CD4-positive, alpha-beta memory T cell (primary cell): ENCODE measurements at regions not wholly inside any gene's neighbourhood (a gene's known extent, or its start where the extent isn't known, plus 50 kb on each side); places are given as distances from the start of the nearest gene placed in this dataset.
A peak's percentile ranks its signal among the peaks of the same experiment; 100 is the strongest.

Experiments
- CTCF ChIA-PET: fragments of 350-600 bp; sonication (Branson Sonifier 250); formaldehyde crosslinking; loops from one replicate; lab custom pipeline; 2021; ENCODE audit warnings: inconsistent platforms; ENCODE audit not compliant: partially characterized antibody; lab: Charles Lee
- POLR2A ChIA-PET: fragments of 350-600 bp; sonication (Branson Sonifier 250); formaldehyde crosslinking; loops from one replicate; lab custom pipeline; 2021; ENCODE audit not compliant: partially characterized antibody; lab: Charles Lee
- DNase-seq, 5 donors: peaks; one replicate each; pipeline versions ENCODE4 v3.0.0 to v3.0.0-alpha.2; 2020 to 2022; ENCODE audit warnings: mixed read lengths in 1 of 5
- H3K27ac ChIP-seq: one replicate; pipeline ENCODE4 v1.7.0; 2013; ENCODE audit warnings: low read depth, low read length
- H3K27me3 ChIP-seq: 2 replicates; pipeline ENCODE4 v1.7.0; 2013; ENCODE audit warnings: mild to moderate bottlenecking, low read length, moderate library complexity; ENCODE audit not compliant: insufficient read depth
- H3K36me3 ChIP-seq: 2 replicates; pipeline ENCODE4 v1.7.0; 2013; ENCODE audit warnings: mild to moderate bottlenecking, low read length, moderate library complexity; ENCODE audit not compliant: insufficient read depth
- H3K4me1 ChIP-seq: 2 replicates; pipeline ENCODE4 v1.7.0; 2013; ENCODE audit warnings: mild to moderate bottlenecking, low read length, moderate library complexity; ENCODE audit not compliant: insufficient read depth
- H3K4me3 ChIP-seq, 2 donors: one replicate each; pipeline ENCODE4 v1.7.0; 2013; ENCODE audit warnings: low read length in 2 of 2, mild to moderate bottlenecking in 1 of 2
- H3K9me3 ChIP-seq, 2 donors: one replicate each; pipeline ENCODE4 v1.7.0; 2013; ENCODE audit warnings: low read length in 2 of 2, control low read depth in 1 of 2; ENCODE audit not compliant: control insufficient read depth in 1 of 2
- H3K27ac Mint-ChIP-seq, 7 donors: one replicate each; pipeline ENCODE4 v1.8.0; 2020 to 2021; ENCODE audit warnings: mixed read lengths in 7 of 7, mild to moderate bottlenecking in 6 of 7, inconsistent platforms in 3 of 7, moderate library complexity in 3 of 7
- H3K27me3 Mint-ChIP-seq, 2 donors: one replicate each; pipeline ENCODE4 v1.8.0; 2020 to 2021; ENCODE audit warnings: mixed read lengths in 2 of 2
- H3K36me3 Mint-ChIP-seq, 2 donors: one replicate each; pipeline ENCODE4 v1.8.0; 2020 to 2021; ENCODE audit warnings: mixed read lengths in 2 of 2, inconsistent platforms in 1 of 2, mild to moderate bottlenecking in 1 of 2
- H3K4me1 Mint-ChIP-seq, 4 donors: one replicate each; pipeline ENCODE4 v1.8.0; 2020 to 2021; ENCODE audit warnings: mixed read lengths in 4 of 4, mild to moderate bottlenecking in 1 of 4
- H3K4me3 Mint-ChIP-seq, 8 donors: one replicate each; pipeline ENCODE4 v1.8.0; 2020 to 2021; ENCODE audit warnings: mixed read lengths in 8 of 8, mild to moderate bottlenecking in 7 of 8, moderate library complexity in 6 of 8, inconsistent platforms in 3 of 8
- H3K9me3 Mint-ChIP-seq, 8 donors: one replicate each; pipeline ENCODE4 v1.8.0; 2020 to 2021; ENCODE audit warnings: mixed read lengths in 8 of 8, mild to moderate bottlenecking in 5 of 8, inconsistent platforms in 3 of 8, moderate library complexity in 1 of 8
- intact Hi-C: fragments of 100-400 bp; cut with micrococcal nuclease; formaldehyde crosslinking; loops from one replicate; pipeline ENCODE4 v1.15.1; 2023

GRCh38 chr21:32834916-32835235, 63.3 kb upstream of the PAXBP1 start:
- ChIA-PET POLR2A (no interaction called here), CTCF (interaction anchor here (1.3 to 6.1 kb wide), 3 partner anchors 9 to 362 kb away, joined by 4 to 65 read pairs (median 14); no protein-coding TSS in a partner anchor)
- Histone ChIP-seq H3K4me1 (no peaks in the 10 kb centered on the region), H3K36me3 (no peaks in the 10 kb centered on the region), H3K27me3 (no peaks in the 10 kb centered on the region), H3K27ac (no peak overlapping the region), H3K9me3 (no peaks in the 10 kb centered on the region), H3K4me3 (no peak overlapping the region)
- DNase-seq, result no peak
- H3K27me3 Mint-ChIP-seq, result peaks cover 2 to 3% of the 10 kb centered on the region in 2 donors
- H3K9me3 Mint-ChIP-seq, result peaks cover 0 to 24% (median 15%) of the 10 kb centered on the region in 8 donors
- H3K4me1 Mint-ChIP-seq, result no peaks in the 10 kb centered on the region
- H3K36me3 Mint-ChIP-seq, result no peaks in the 10 kb centered on the region
- intact Hi-C loops, result loop anchor here (2.0 to 10.0 kb wide), 4 partner anchors 80 to 612 kb away; no protein-coding TSS in a partner anchor
- no peak overlapping the region for H3K4me3 Mint-ChIP-seq
- H3K27ac Mint-ChIP-seq, result no peak overlapping the region

DNA sequence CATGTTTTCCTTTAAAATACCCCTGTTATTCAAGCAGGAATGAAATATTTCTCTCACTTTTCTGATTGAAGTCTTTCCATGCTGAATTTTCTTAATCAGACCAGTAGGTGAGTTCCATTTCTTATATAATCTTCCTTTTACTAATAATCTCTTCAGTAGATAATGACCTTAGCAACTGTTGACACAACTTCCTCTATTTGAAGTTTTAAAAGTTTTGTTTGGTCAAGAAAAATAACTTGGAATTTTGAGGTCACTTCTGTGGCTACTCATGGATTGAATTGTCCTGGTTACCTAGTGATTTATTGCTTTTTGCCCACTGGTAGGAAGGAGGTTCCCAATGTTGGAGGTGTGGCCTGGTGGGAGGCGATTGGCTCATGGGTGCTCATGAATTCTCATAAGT, 70.6 kb upstream of the PAXBP1 start:
- H3K27me3 Mint-ChIP-seq, result peaks cover 1 to 5% of the 10 kb centered on the region in 2 donors

GRCh38 chr21:32843561-32843960, 72.0 kb upstream of the PAXBP1 start:
- Histone ChIP-seq H3K27ac (no peak overlapping the region), H3K4me1 (no peaks in the 10 kb centered on the region), H3K27me3 (no peaks in the 10 kb centered on the region), H3K36me3 (no peaks in the 10 kb centered on the region), H3K9me3 (no peaks in the 10 kb centered on the region), H3K4me3 (no peak overlapping the region)
- CTCF ChIA-PET, result interaction anchor here (1.4 kb wide), 1 partner anchor 101 kb away, joined by 3 read pairs; no protein-coding TSS in a partner anchor
- DNase-seq, result no peak
- intact Hi-C loops, result no loop called here
- no peaks in the 10 kb centered on the region for H3K4me1 Mint-ChIP-seq
- H3K27ac Mint-ChIP-seq, result no peak overlapping the region
- no peak overlapping the region for H3K4me3 Mint-ChIP-seq
- H3K36me3 Mint-ChIP-seq, result no peaks in the 10 kb centered on the region
- no peaks in the 10 kb centered on the region for H3K9me3 Mint-ChIP-seq
- POLR2A ChIA-PET, result no interaction called here
- peaks cover 1 to 10% of the 10 kb centered on the region in 2 donors for H3K27me3 Mint-ChIP-seq

More for the DNA sequence above, 70.6 kb upstream of the PAXBP1 start:
- H3K27ac ChIP-seq, result no peak overlapping the region
- no peak overlapping the region for H3K4me3 ChIP-seq
- no peak for DNase-seq
- peaks cover 0 to 6% (median 5%) of the 10 kb centered on the region in 8 donors for H3K9me3 Mint-ChIP-seq
- H3K27me3 ChIP-seq, result no peaks in the 10 kb centered on the region
- ChIA-PET POLR2A (no interaction called here), CTCF (no interaction called here)
- H3K4me3 Mint-ChIP-seq, result no peak overlapping the region
- H3K27ac Mint-ChIP-seq, result no peak overlapping the region
- H3K4me1 Mint-ChIP-seq, result no peaks in the 10 kb centered on the region
- H3K4me1 ChIP-seq, result no peaks in the 10 kb centered on the region
- no peaks in the 10 kb centered on the region for H3K9me3 ChIP-seq
- intact Hi-C loops, result no loop called here
- H3K36me3 ChIP-seq, result no peaks in the 10 kb centered on the region
- no peaks in the 10 kb centered on the region for H3K36me3 Mint-ChIP-seq

GRCh38 chr21:32844076-32844475, 72.5 kb upstream of the PAXBP1 start:
- Mint-ChIP-seq H3K4me1 (no peaks in the 10 kb centered on the region), H3K36me3 (no peaks in the 10 kb centered on the region), H3K4me3 (no peak overlapping the region), H3K27ac (peak overlapping the region in 1 of 7 donors; percentile 18), H3K9me3 (no peaks in the 10 kb centered on the region), H3K27me3 (peaks cover 1 to 12% of the 10 kb centered on the region in 2 donors)
- Histone ChIP-seq H3K9me3 (no peaks in the 10 kb centered on the region), H3K36me3 (no peaks in the 10 kb centered on the region), H3K4me1 (no peaks in the 10 kb centered on the region), H3K4me3 (no peak overlapping the region), H3K27ac (no peak overlapping the region), H3K27me3 (no peaks in the 10 kb centered on the region)
- intact Hi-C loops, result no loop called here
- POLR2A ChIA-PET, result no interaction called here
- CTCF ChIA-PET, result interaction anchor here (1.1 to 1.4 kb wide), 2 partner anchors 101 to 353 kb away, joined by 3 read pairs; no protein-coding TSS in a partner anchor
- DNase-seq, result no peak

DNA sequence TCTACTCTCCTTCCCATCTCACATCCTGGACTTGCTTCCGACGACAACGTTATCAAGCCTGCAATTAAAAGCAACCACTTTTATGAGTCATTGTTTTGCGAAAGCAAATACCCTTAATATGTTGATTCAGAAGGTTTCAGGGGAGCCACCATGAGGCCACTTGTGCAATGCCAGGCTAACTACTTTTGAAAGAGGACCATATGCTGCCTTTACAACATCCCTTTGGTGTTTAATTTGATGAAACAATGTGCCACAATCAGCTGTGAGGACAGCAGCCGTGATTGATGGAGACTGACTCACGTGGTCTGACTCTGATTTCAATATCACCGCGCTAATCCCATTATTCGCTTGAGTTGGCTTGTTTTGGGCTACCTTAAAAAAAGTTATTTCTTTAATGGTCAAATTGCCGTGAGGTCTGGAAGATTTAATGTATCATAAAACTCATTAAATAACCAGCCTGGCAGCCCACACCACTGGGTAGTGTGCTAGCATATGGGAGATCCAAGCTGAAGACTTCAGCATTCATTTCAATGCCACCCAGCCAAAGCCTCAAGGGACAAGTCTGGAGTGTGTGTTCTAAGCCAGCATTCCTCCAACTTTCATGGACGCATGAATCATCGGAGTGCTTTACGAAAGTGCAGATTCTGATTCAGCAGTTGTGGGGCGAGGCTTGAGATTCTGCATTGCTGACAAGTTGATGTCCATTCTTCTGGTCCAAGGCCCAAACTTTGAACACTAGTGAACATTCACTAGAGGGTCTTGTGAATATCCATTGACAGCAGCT, 73.3 kb upstream of the PAXBP1 start:
- Histone ChIP-seq H3K9me3 (no peaks in the 10 kb centered on the region), H3K27me3 (no peaks in the 10 kb centered on the region), H3K27ac (no peak overlapping the region), H3K4me3 (no peak overlapping the region), H3K4me1 (no peaks in the 10 kb centered on the region), H3K36me3 (no peaks in the 10 kb centered on the region)
- ChIA-PET POLR2A (no interaction called here), CTCF (interaction anchor here (1.1 kb wide), 1 partner anchor 352 kb away, joined by 3 read pairs; no protein-coding TSS in a partner anchor)
- H3K4me3 Mint-ChIP-seq, result no peak overlapping the region
- H3K27me3 Mint-ChIP-seq, result peaks cover 4 to 17% of the 10 kb centered on the region in 2 donors
- intact Hi-C loops, result no loop called here
- no peaks in the 10 kb centered on the region for H3K4me1 Mint-ChIP-seq
- H3K27ac Mint-ChIP-seq, result no peak overlapping the region
- H3K36me3 Mint-ChIP-seq, result no peaks in the 10 kb centered on the region
- DNase-seq, result no peak
- H3K9me3 Mint-ChIP-seq, result no peaks in the 10 kb centered on the region

- intact Hi-C loops, result no loop called here
- H3K27ac ChIP-seq, result no peak overlapping the region
- POLR2A ChIA-PET, result no interaction called here
- no peaks in the 10 kb centered on the region for H3K27me3 ChIP-seq
- no peak for DNase-seq
- H3K4me1 ChIP-seq, result no peaks in the 10 kb centered on the region
- Mint-ChIP-seq H3K36me3 (peaks cover 0 to 2% of the 10 kb centered on the region in 2 donors), H3K4me1 (no peaks in the 10 kb centered on the region), H3K27me3 (peaks cover 4 to 18% of the 10 kb centered on the region in 2 donors), H3K4me3 (peak overlapping the region in 1 of 8 donors; percentile 9), H3K27ac (no peak overlapping the region), H3K9me3 (peaks cover 0 to 36% (median 19%) of the 10 kb centered on the region in 8 donors)
- no peaks in the 10 kb centered on the region for H3K9me3 ChIP-seq
- H3K36me3 ChIP-seq, result no peaks in the 10 kb centered on the region
- CTCF ChIA-PET, result no interaction called here
- H3K4me3 ChIP-seq, result no peak overlapping the region
Observed at GRCh38 chr21:32858628-32859027, 87.1 kb upstream of the PAXBP1 start.

DNA sequence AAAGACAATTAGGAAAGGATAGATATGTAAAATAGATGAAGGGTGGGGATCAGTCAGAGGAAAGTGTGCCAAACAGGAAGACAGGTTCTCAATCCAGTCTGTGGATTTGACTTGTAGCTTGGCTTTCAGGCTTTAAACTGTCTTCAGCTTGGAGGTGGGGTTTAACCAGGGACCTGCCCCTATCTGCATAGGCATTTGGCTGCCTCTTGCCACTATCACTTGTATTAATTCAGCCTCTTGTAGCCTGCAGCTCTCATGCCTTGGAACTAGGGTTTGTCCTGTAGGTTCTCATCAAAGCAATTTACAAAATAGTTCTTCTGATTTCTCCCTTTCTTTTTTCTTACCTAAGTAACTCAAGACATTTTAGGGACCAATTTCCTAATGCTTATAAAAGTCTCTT, 88.8 kb upstream of the PAXBP1 start:
- peaks cover 0 to 2% of the 10 kb centered on the region in 2 donors for H3K36me3 Mint-ChIP-seq
- Histone ChIP-seq H3K27ac (no peak overlapping the region), H3K36me3 (no peaks in the 10 kb centered on the region), H3K9me3 (no peaks in the 10 kb centered on the region), H3K27me3 (no peaks in the 10 kb centered on the region), H3K4me1 (no peaks in the 10 kb centered on the region), H3K4me3 (no peak overlapping the region)
- ChIA-PET CTCF (no interaction called here), POLR2A (no interaction called here)
- no peak for DNase-seq
- peaks cover 0 to 33% (median 19%) of the 10 kb centered on the region in 8 donors for H3K9me3 Mint-ChIP-seq
- no peaks in the 10 kb centered on the region for H3K4me1 Mint-ChIP-seq
- H3K4me3 Mint-ChIP-seq, result no peak overlapping the region
- intact Hi-C loops, result no loop called here
- peaks cover 6 to 20% of the 10 kb centered on the region in 2 donors for H3K27me3 Mint-ChIP-seq
- H3K27ac Mint-ChIP-seq, result no peak overlapping the region
